Fibroblast of skin of right biceps (primary cell): ENCODE measurements at regions not wholly inside any gene's neighbourhood (a gene's known extent, or its start where the extent isn't known, plus 50 kb on each side); places are given as distances from the start of the nearest gene placed in this dataset.
A peak's percentile ranks its signal among the peaks of the same experiment; 100 is the strongest.
"Not testable (repeated sequence)": the region's sequence is repeated elsewhere in the genome, so short reads cannot be mapped to it uniquely, and the experiment has no call there.

Experiments used
- DNase-seq: peaks from one replicate; pipeline ENCODE4 v3.0.0-alpha.2; 2013

GRCh38 chr3:22843854-22844253 lies 359.3 kb upstream of the UBE2E2 start:
- no peak for DNase-seq

- no peak for DNase-seq
Measured at GRCh38 chr3:22846566-22846965, 356.6 kb upstream of the UBE2E2 start.

- DNase-seq: not testable (repeated sequence)
Measured at GRCh38 chr3:22849583-22849982, 353.5 kb upstream of the UBE2E2 start.

- DNase-seq: no peak
Measured at GRCh38 chr3:22856811-22857210, 346.3 kb upstream of the UBE2E2 start.

DNA sequence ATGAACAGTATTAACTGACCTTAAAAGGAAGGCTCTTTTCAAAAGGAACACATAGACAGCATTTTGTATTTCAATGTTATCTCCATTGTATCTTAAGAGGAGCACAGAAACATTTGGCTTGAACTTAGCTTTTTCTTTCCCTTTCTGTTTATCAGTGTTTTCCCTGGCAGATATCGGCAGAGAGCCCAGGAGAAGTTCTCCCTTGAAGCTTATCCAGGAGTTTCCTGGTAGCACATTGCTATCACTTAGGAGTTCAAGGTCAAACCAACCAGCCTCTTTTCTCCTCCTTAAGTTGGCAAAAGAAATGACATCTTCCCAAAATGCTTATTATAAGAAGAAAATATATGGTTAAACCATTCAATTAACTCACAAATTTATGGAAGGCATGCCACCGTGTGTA lies 344.6 kb upstream of the UBE2E2 start:
- DNase-seq: no peak

- no peak for DNase-seq
Measured at GRCh38 chr3:22859618-22860017, 343.5 kb upstream of the UBE2E2 start.

- no peak for DNase-seq
Measured at GRCh38 chr3:22861426-22861825, 341.7 kb upstream of the UBE2E2 start.

DNA sequence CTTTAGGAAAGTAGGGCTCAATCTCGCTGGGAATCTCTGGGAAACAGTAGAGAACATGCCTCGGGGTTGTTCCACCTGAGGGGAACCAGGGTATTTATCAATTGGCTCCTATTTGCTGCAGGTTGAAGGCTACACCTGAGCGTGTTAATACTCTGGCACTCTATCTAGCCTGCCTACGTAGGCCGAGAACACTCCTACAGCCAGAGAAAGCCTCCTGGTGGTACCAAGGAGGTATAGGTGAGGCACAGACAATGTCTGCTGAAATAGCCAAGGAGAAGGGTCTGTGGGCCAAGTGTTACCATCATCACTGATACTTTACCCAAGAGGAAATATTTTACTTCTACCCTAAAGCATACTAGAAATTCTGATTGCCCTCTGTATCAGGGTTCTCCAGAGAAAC lies 341.0 kb upstream of the UBE2E2 start:
- no peak for DNase-seq

DNA sequence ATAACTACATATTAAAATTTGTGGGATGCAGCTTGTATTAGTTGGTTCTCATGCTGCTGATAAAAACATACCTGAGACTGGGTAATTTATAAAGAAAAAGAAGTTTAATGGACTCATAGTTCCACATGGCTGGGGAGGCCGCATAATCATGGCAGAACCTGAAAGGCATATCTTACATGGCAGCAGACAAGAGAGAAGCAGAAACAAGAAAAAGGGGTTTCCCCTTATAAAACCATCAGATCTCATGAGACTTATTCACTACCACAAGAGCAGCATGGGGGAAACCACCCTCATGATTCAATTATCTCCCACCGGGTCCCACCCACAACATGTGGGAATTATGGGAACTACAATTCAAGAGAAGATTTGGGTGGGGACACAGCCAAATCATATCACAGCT lies 320.3 kb upstream of the UBE2E2 start:
- DNase-seq: not testable (repeated sequence)

DNA sequence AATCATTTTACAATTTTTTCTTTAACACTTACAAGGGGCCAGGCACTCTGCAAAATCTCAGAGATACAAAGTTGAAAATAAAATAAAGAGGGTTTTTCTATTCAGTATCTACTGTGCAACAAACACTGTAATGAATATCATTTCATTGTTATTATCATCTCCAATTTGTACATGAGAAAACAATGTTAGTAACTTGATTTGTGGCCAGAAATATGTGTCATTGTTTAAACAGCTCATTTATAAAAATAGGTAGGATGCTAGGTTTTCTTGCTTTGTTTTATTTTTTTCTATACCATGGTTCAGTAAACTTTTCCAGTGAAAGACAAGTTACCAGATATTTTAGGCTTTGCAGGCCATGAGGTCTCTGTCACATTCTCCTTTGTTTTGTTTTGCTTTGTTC lies 318.1 kb upstream of the UBE2E2 start:
- no peak for DNase-seq

GRCh38 chr3:22885574-22886341 lies 317.4 kb upstream of the UBE2E2 start:
- DNase-seq: no peak

DNA sequence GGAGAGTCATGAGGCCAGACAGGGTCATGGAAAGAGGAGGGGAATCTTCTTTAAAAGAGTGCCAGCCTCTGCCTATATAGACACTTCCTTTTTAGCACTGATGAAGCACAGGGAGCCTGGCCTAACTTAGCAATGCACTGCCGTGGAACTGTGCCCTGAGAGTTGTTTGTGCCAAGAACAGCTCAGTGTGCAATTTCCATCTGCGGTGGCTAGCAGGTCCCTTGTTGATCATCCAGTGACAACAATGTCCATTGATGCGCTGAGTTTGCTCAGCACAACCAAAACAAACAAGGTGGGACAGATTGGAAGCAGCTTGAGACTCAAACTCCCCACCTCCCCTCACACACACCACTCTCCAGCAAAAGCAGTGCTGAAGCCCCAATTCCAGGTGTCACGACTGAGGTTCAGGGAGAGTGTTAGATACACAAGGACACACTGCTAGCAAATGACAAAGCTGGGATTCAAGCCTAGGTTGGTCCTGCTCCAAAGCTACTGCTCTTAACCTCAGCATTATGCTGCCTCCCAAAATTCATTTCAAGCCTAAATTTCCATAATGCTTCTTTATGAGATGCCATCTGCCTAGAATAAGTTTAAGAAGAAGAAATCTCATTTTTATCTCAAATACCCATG lies 316.6 kb upstream of the UBE2E2 start:
- no peak for DNase-seq

DNA sequence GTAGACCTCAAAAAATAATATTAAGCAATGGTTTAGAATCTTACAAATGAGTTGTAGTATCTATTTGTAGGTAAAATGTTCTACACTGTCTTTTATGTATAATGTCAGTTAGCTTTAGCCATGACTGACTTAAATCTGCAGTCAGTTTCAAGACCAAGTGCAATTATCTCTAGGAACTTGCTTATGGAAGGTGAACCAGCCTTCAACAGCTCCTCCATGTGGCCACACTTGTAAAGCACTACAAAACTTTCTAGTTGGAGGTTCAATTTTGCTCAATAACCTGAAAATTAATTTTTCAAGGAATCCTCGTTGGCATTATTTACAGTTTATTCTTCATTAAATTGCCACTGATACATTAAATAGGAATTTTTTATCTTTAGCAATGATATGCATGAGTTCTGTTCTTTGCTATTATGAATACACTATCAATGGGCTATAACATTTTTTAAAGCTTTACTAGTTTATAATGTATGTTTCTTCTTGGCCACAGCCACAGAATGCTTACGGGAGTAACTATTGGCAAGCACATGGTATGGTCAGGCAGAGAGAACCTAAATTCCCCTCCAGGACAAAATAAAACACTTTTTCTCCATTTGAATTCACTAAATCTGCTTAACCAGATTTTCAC lies 315.3 kb upstream of the UBE2E2 start:
- peak; percentile 15 for DNase-seq

DNA sequence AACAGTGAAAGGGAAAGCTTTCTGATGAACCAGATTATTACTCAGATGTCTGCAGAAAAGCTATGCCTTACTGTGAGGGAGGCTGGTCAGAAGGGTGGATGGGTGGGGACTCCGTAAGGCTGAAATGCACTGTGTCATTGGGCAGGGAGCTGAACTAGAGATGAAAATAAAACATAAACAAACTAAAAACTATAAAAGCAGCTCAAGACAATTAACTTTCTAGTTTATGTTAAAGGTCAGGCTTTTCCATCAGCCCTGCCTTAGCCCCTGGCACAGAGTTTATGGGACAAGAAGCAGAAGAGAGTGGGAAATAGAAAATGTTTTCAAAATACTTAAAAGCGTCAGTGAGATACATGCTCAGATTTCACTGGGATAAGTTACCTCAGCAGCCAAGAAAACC lies 310.0 kb upstream of the UBE2E2 start:
- no peak for DNase-seq

GRCh38 chr3:22893644-22894325 lies 309.3 kb upstream of the UBE2E2 start:
- no peak for DNase-seq

GRCh38 chr3:22894865-22895264 lies 308.3 kb upstream of the UBE2E2 start:
- no peak for DNase-seq

DNA sequence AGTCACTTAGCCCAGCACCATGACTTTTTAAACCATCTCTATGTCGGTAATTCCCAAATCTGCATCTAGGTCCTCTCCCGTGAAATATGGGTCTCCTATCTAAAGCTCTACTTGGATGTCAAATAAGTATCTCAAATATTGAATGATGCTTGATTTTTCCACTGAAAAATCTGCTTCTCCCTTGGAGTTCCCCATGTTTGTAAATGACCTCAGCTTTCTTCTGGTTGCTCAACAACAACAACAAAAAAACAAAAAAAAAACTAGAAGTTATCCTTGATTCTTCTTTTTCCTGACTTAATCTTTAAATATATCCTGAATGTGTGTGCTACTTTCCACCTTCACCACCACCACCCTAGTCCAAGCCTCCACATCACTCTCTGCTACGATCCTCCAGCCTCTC lies 307.5 kb upstream of the UBE2E2 start:
- no peak for DNase-seq

GRCh38 chr3:22898558-22898957 lies 304.6 kb upstream of the UBE2E2 start:
- no peak for DNase-seq

DNA sequence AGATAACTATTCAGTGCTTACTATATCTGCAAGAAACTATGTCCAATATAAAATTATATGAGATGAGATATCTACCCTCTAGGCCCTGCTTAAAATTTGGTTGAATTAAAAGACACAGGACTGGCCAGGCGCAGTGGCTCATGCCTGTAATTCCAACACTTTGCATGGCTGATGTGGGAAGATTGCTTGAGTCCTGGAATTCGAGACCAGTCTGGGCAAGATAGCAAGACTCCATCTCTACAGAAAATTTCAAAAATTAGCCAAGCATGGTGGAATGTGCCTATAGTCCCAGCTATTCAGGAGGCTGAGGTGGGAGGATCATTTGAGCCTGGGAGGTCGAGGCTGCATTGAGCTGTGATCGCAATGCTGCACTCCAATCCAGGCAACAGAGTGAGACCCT lies 303.7 kb upstream of the UBE2E2 start:
- no peak for DNase-seq

- DNase-seq: no peak
Measured at GRCh38 chr3:22900296-22900695, 302.8 kb upstream of the UBE2E2 start.

DNA sequence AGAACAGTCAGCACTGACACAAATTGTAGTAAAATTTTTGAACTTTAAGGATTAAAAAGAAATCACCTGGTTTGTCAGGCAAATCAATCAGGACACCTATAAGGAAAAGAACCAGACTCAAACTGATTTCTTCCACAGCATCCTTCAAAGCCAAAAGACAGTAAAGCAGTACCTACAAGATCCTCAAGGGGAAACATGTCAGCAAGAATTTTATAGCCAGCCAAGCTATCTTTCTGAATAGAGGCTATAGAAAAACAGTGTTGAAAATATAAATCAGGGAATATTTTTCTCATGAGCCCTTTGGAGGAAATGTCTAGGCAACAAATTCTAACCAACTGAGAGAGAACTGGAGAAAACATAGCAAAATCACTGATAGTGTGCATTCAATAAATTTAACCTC lies 301.4 kb upstream of the UBE2E2 start:
- no peak for DNase-seq

- no peak for DNase-seq
Measured at GRCh38 chr3:22907161-22907780, 295.9 kb upstream of the UBE2E2 start.

DNA sequence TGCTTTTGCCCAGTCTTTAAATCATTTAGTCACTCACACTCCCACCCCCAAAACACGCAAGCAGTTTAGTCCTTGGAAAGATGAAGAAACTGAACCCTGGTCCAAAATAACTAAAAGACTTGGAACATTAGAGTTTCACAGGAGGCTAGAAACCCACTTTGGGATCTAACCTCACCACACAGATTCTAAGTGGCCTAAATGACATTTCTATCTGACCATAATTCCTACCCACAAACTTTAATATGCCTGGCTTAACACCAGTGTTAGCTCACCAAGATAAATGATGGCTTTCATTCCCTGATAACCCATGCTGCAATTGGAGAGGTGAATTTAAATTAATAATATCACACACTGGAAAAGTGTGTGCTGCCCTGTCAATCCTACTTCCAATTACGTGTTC lies 295.3 kb upstream of the UBE2E2 start:
- no peak for DNase-seq
